A549 (cell line): ENCODE measurements at regions not wholly inside any gene's neighbourhood (a gene's known extent, or its start where the extent isn't known, plus 50 kb on each side); places are given as distances from the start of the nearest gene placed in this dataset.

Experiments
- EP300 ChIP-seq, 2 experiments: fragments of >200 bp; sonication (Bioruptor Twin); formaldehyde crosslinking; IDR thresholded peaks; 2 replicates in 1 of 2; 3 replicates in 1 of 2; pipeline ENCODE4 v1.6.1; 2016 to 2017
- MAZ ChIP-seq: fragments of 150-350 bp; IDR thresholded peaks from 2 replicates; pipeline ENCODE4 v1.6.1; 2014; ENCODE audit warnings: antibody characterized with exemption, low read depth, low read length, borderline replicate concordance
- REST ChIP-seq: fragments of 200-600 bp; sonication (generic); IDR thresholded peaks from 2 replicates; pipeline ENCODE4 v1.6.1; 2016; ENCODE audit warnings: antibody characterized with exemption, mild to moderate bottlenecking, moderate library complexity
- SMC3 ChIP-seq: fragments of >200 bp; sonication (Bioruptor Twin); formaldehyde crosslinking; IDR thresholded peaks from 3 replicates; pipeline ENCODE4 v1.6.1; 2018; ENCODE audit warnings: inconsistent platforms
- TF ChIP-seq, protein P1 (sequence below): fragments of >200 bp; sonication (Bioruptor Twin); formaldehyde crosslinking; IDR thresholded peaks from 3 replicates; pipeline ENCODE4 v1.5.1; 2016

- TF ChIP-seq, protein P1, sequence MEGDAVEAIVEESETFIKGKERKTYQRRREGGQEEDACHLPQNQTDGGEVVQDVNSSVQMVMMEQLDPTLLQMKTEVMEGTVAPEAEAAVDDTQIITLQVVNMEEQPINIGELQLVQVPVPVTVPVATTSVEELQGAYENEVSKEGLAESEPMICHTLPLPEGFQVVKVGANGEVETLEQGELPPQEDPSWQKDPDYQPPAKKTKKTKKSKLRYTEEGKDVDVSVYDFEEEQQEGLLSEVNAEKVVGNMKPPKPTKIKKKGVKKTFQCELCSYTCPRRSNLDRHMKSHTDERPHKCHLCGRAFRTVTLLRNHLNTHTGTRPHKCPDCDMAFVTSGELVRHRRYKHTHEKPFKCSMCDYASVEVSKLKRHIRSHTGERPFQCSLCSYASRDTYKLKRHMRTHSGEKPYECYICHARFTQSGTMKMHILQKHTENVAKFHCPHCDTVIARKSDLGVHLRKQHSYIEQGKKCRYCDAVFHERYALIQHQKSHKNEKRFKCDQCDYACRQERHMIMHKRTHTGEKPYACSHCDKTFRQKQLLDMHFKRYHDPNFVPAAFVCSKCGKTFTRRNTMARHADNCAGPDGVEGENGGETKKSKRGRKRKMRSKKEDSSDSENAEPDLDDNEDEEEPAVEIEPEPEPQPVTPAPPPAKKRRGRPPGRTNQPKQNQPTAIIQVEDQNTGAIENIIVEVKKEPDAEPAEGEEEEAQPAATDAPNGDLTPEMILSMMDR, result no peak
- TF ChIP-seq REST (no peak), SMC3 (no peak), MAZ (no peak), EP300 (IDR thresholded peaks at IDR 0.05) (no peak)
Measured at GRCh38 chr14:86797075-86797351, 1196.0 kb downstream of the GALC start.
